SH-SY5Y (cell line): ENCODE measurements at regions not wholly inside any gene's neighbourhood (a gene's known extent, or its start where the extent isn't known, plus 50 kb on each side); places are given as distances from the start of the nearest gene placed in this dataset.

ENCODE experiments used
- GATA2 ChIP-seq: IDR thresholded peaks from 2 replicates; pipeline ENCODE4 v1.6.1; 2011; ENCODE audit warnings: mild to moderate bottlenecking, low read depth, low read length
- GATA3 ChIP-seq: IDR thresholded peaks from 2 replicates; pipeline ENCODE4 v1.6.1; 2011; ENCODE audit warnings: low read depth, mild to moderate bottlenecking, low read length, moderate library complexity

- TF ChIP-seq GATA2 = no peak
- no peak for TF ChIP-seq GATA3
Measured at GRCh38 chr3:20380295-20380694, 194.3 kb upstream of the SGO1 start.
